Stimulated activated CD8-positive, alpha-beta memory T cell treated with anti-CD3 and anti-CD28 coated beads, Interleukin-15, amount 100 ng/mL, for 24 hours (primary cell): ENCODE measurements at regions not wholly inside any gene's neighbourhood (a gene's known extent, or its start where the extent isn't known, plus 50 kb on each side); places are given as distances from the start of the nearest gene placed in this dataset.
"Not testable (repeated sequence)": the region's sequence is repeated elsewhere in the genome, so short reads cannot be mapped to it uniquely, and the experiment has no call there.

ENCODE experiments used
- DNase-seq: peaks from one replicate; pipeline ENCODE4 v3.0.0-alpha.2; 2020; ENCODE audit warnings: low read depth

GRCh38 chr9:42656789-42657188 lies 473.3 kb downstream of the SPATA31A6 start:
- DNase-seq = not testable (repeated sequence)

GRCh38 chr9:42657496-42657895 lies 474.0 kb downstream of the SPATA31A6 start:
- DNase-seq = not testable (repeated sequence)

GRCh38 chr9:42697146-42697545 lies 513.7 kb downstream of the SPATA31A6 start:
- not testable (repeated sequence) for DNase-seq

- not testable (repeated sequence) for DNase-seq
Observed at GRCh38 chr9:42702890-42703289, 519.4 kb downstream of the SPATA31A6 start.

- DNase-seq = not testable (repeated sequence)
Observed at GRCh38 chr9:42724841-42725835, 541.7 kb downstream of the SPATA31A6 start.

DNA sequence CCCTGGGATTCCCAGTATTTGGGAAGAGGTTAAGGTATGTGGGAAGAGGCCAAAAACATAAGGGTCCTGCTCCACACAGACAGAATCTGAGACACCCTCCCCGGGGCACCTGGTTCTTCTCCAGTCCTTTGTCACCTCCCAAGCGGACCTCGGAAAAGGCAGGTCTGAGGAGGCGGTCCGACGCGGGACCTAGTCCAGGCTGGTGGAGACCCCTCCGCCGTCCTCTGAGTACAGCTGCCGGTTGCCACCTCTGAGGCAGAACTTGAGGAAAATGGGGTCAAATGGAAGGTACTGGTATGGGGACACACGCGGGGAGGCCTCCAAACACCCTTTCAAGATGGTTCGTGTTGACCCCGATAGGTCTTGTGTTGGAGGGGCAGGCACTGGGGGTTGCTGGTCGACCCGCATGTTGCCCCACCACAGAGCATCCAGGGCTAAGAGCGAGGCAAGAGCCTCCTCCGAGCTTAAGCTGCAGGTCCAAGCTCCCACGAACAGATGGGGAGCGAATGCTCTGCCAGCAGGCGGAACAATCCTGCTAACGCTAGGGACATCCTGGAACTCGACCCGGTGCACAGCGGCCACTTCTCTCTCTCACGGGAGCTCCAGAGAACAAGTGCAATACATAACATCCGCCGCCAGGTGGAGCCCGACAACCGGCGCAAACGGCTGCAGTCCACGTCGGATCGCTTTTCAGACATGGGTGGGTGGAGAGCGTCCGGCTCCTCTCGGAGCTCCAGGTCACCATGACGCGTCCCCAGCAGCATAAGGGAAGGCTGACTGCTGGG lies 559.8 kb downstream of the SPATA31A6 start:
- DNase-seq = peak; percentile 34

- DNase-seq = not testable (repeated sequence)
Observed at GRCh38 chr9:42757251-42757650, 573.8 kb downstream of the SPATA31A6 start.

DNA sequence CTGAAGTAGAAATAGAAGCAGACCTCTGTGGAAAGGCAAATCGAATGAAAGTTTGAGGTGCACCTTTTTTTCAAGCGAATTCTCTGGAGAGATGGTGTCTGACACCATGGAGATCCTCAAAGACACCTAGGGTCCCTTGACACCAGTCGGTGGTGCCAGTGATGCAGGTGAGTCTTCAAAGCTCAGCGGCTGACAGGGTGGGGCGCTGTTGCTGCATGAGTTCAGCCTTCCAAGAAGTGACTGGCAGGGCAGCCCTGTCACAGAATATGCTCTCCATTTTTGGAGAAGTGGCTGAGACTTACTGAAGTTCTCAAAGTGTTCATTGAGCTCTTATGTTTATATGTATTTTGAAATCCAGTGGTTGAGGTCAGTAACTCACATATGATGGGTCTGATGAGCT lies 575.9 kb downstream of the SPATA31A6 start:
- not testable (repeated sequence) for DNase-seq

DNA sequence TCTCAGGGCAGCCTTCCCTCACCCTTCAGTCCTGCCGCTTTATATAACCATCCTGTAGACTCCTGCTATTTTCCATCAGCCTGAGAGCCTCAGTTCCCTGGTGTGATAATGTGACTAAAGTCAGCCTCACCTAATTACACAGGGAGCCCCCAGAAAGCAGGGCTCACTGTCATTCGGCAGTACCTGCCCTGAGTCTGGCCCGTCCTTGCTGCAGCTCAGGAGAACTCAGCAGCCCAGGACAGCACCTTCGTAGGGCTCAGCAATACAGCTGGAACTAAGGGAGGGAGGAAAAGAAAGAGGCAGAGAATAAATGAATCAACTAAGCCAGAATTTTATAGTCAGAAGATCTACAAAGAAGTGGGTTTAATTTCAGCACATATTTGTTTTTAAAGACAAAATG lies 598.7 kb downstream of the SPATA31A6 start:
- DNase-seq = not testable (repeated sequence)

DNA sequence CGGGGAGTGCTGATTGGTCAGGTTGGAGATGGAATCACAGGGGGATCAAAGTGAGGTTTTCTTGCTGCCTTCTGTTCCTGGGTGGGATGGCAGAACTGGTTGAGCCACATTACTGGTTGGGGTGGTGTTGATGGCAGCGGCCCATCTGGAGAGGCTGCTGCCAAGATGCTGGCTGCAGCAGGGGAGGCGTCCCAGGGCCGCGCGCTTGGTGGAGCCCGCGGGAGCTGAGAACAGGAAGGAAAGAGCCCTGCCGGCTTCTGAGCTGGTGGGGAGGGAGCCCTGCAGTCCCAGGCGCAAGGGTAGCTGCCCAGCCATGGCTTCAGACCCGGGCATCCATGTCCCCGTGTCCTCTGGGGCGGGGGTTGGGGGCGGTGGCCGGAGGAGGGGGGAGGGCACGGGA lies 609.3 kb downstream of the SPATA31A6 start:
- not testable (repeated sequence) for DNase-seq

GRCh38 chr9:42798571-42798970 lies 615.1 kb downstream of the SPATA31A6 start:
- not testable (repeated sequence) for DNase-seq

DNA sequence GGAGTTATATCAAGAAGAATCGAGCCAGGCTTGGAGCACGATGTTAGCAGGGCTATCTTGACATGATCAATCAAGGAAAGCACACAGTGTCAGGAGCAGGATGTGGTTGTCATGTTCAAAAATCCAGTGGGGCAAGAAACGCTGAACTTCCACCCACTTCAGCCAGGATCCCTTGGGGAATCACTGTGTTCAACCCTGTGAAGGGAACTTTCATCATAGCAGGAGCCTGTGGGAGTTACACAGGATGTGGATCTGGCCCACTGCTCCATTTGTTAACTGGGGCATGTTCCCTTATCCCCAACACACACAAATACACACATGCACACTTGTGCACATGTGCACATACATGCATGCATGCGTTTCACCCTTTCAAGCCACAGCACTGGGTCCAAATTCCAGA lies 619.3 kb downstream of the SPATA31A6 start:
- not testable (repeated sequence) for DNase-seq

DNA sequence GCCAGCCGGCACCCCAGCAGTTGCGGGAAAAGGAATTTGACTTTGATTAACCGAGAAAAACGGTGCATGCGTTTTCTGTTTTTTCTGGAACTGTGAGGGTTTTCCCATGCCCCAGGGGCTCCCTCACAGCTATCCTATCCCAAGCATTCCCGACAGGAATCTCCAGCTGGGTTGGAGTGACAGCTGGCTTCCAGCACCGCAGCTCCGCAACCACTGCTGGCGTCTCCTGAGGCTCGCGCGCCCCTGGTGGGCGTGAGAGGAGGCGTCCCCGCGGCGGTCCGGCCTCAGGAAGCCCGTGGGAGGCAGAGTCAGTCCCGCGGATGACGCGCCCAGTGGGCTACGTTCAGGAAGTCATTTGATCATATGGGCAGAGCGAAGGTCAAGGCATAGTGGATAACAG lies 623.2 kb downstream of the SPATA31A6 start:
- DNase-seq = not testable (repeated sequence)

- DNase-seq = not testable (repeated sequence)
Observed at GRCh38 chr9:42821468-42821867, 638.0 kb downstream of the SPATA31A6 start.

DNA sequence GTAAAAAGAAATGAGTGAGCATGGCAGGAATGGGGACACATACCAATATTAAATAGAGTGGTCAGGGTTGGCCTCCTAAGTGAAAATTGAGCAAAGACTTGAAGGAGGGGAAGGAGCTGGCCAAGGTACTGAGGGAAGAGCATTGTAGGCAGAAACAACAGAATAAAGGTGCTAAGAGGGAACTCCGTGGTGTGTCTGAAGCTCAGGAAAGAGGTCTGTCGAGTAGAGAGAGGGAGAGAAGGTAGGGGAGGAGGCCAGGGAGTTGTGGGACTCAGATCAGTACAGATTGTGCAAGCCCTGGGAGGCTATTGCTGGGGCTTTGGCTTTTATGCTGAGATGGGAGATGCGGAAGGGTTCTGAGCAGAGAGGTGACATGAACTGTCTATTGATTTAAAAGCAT lies 664.7 kb downstream of the SPATA31A6 start:
- not testable (repeated sequence) for DNase-seq

- not testable (repeated sequence) for DNase-seq
Observed at GRCh38 chr9:42850896-42851693, 667.6 kb downstream of the SPATA31A6 start.

DNA sequence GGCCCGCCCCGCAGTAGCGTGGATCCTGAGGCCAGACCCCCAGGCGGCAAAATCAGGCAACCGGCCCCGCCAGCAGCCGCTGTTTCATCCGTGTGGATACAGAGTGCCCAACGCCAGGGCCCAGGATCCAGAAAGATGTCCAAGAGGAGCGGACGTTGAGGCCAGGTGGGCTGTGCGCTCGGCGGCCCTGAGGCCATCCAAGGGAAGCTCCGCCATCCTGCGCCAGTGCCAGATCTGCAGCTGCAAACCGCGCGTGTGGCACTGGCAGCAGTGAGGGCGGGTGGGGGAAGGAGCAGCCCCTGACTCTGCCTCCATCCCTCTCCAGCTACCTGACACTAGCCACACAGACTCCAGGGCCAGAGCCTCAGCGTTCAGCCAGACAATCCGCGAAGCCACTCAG lies 668.2 kb downstream of the SPATA31A6 start:
- not testable (repeated sequence) for DNase-seq

GRCh38 chr9:42852133-42852930 lies 668.9 kb downstream of the SPATA31A6 start:
- DNase-seq = not testable (repeated sequence)

DNA sequence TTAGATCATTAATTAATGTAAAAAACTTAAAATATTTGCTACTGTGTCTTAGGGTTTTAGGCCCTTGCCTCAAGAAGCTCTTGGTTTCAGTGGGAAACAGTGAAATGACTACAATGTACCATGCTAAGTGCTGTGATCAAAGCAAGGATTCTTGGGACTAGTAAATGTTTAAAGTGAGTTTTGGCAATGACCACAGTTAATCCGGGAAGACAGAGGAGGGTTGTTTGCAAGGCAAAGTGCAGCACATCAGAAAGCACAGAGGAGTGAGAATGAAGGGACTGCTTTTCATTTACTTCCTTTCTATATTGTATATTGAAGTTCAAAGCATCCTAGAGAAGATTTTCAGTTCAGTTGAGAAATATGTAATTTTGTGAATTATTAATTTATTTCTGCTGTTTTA lies 676.7 kb downstream of the SPATA31A6 start:
- not testable (repeated sequence) for DNase-seq

- not testable (repeated sequence) for DNase-seq
Observed at GRCh38 chr9:42862465-42862864, 679.0 kb downstream of the SPATA31A6 start.
